B cell (primary cell): ENCODE measurements at regions not wholly inside any gene's neighbourhood (a gene's known extent, or its start where the extent isn't known, plus 50 kb on each side); places are given as distances from the start of the nearest gene placed in this dataset.

Experiments used
- ATAC-seq: fragments of 200-7000 bp; cut with Tn5 transposase; one replicate; pipeline ENCODE4 v1.10.0; 2021; ENCODE audit warnings: low read depth, mild to moderate bottlenecking, moderate number of reproducible peaks, moderate library complexity
- CTCF ChIA-PET: fragments of 350-600 bp; sonication (Branson Sonifier 250); formaldehyde crosslinking; loops from one replicate; lab custom pipeline; 2021; ENCODE audit warnings: antibody characterized with exemption, inconsistent platforms; lab: Charles Lee
- POLR2A ChIA-PET: fragments of 350-600 bp; sonication (Branson Sonifier 250); formaldehyde crosslinking; loops from one replicate; lab custom pipeline; 2021; ENCODE audit warnings: antibody characterized with exemption; lab: Charles Lee
- DNase-seq: peaks from one replicate; pipeline ENCODE4 v3.0.0; 2013
- H2AFZ ChIP-seq: 2 replicates; pipeline ENCODE4 v1.6.1; 2012; ENCODE audit warnings: mild to moderate bottlenecking, low read depth, low read length; ENCODE audit not compliant: insufficient read depth, poor library complexity, severe bottlenecking
- H3K27ac ChIP-seq, 2 donors: 1 replicate in 1 of 2; 2 replicates in 1 of 2; pipeline ENCODE4 v1.5.1; 2012 to 2013; ENCODE audit warnings: low read length in 2 of 2, mild to moderate bottlenecking in 2 of 2, moderate library complexity in 1 of 2
- H3K27me3 ChIP-seq, 4 experiments: fragments of 200-600 bp in 1 of 4; sonication (generic) in 1 of 4; replicated peaks in 1 of 4; 1 replicate in 2 of 4; 2 replicates in 2 of 4; pipeline versions ENCODE4 v1.6.1 to v1.7.0; 2013 to 2016; ENCODE audit warnings: low read length in 3 of 4, mild to moderate bottlenecking in 2 of 4, mixed read lengths in 1 of 4, moderate library complexity in 1 of 4; ENCODE audit not compliant: insufficient read depth in 4 of 4, control insufficient read depth in 3 of 4; ENCODE audit errors: control extremely low read depth in 1 of 4
- H3K36me3 ChIP-seq, 2 experiments: replicated peaks in 1 of 2; 1 replicate in 1 of 2; 2 replicates in 1 of 2; pipeline versions ENCODE4 v1.6.1 to v1.7.1; 2013; ENCODE audit warnings: low read length in 1 of 2; ENCODE audit not compliant: insufficient read depth in 2 of 2, control insufficient read depth in 1 of 2; ENCODE audit errors: control extremely low read depth in 1 of 2, extremely low read depth in 1 of 2
- H3K4me1 ChIP-seq, 2 donors: fragments of 200-600 bp in 1 of 2; sonication (generic) in 1 of 2; 1 replicate in 1 of 2; 2 replicates in 1 of 2; pipeline versions ENCODE4 v1.5.1 to v1.6.1; 2013 to 2017; ENCODE audit warnings: low read length in 2 of 2; ENCODE audit not compliant: control insufficient read depth in 2 of 2, insufficient read depth in 2 of 2
- H3K4me2 ChIP-seq: replicated peaks from 2 replicates; pipeline ENCODE3; 2012; ENCODE audit warnings: mild to moderate bottlenecking, low read depth, low read length; ENCODE audit not compliant: poor library complexity, severe bottlenecking
- H3K4me3 ChIP-seq, 5 experiments: fragments of 200-600 bp in 1 of 5; sonication (generic) in 1 of 5; 1 replicate in 3 of 5; 2 replicates in 2 of 5; pipeline versions ENCODE4 v1.5.1 to v1.7.0; 2011 to 2016; ENCODE audit warnings: low read length in 4 of 5, mild to moderate bottlenecking in 4 of 5, low read depth in 2 of 5, control low read depth in 1 of 5, moderate library complexity in 1 of 5; ENCODE audit not compliant: insufficient read depth in 1 of 5; ENCODE audit errors: control extremely low read depth in 1 of 5, extremely low read depth in 1 of 5
- H3K79me2 ChIP-seq: fragments of 200-600 bp; sonication (generic); one replicate; pipeline ENCODE4 v1.6.0; 2016; ENCODE audit warnings: low read length; ENCODE audit not compliant: control insufficient read depth, insufficient read depth
- H3K9ac ChIP-seq: fragments of 200-600 bp; sonication (generic); 2 replicates; pipeline ENCODE4 v1.6.1; 2017; ENCODE audit warnings: mild to moderate bottlenecking, low read length, moderate library complexity
- H3K9me3 ChIP-seq, 3 donors: one replicate each; pipeline versions ENCODE4 v1.6.1 to v1.7.1; 2013; ENCODE audit warnings: low read length in 2 of 3; ENCODE audit not compliant: control insufficient read depth in 2 of 3, insufficient read depth in 1 of 3; ENCODE audit errors: control extremely low read depth in 1 of 3
- H4K20me1 ChIP-seq: 2 replicates; pipeline ENCODE4 v1.6.0; 2012; ENCODE audit warnings: mild to moderate bottlenecking, low read length; ENCODE audit not compliant: insufficient read depth, control insufficient read depth, poor library complexity, severe bottlenecking
- H3K27ac Mint-ChIP-seq: one replicate; pipeline ENCODE4 v1.8.0; 2021; ENCODE audit warnings: mixed read lengths
- H3K27me3 Mint-ChIP-seq: one replicate; pipeline ENCODE4 v1.8.0; 2021; ENCODE audit warnings: mixed read lengths
- H3K4me1 Mint-ChIP-seq: one replicate; pipeline ENCODE4 v1.8.0; 2021; ENCODE audit warnings: mixed read lengths
- H3K4me3 Mint-ChIP-seq: one replicate; pipeline ENCODE4 v1.8.0; 2021; ENCODE audit warnings: mixed read lengths
- H3K9me3 Mint-ChIP-seq: one replicate; pipeline ENCODE4 v1.8.0; 2022; ENCODE audit warnings: mixed read lengths; ENCODE audit not compliant: insufficient read depth
- CTCF ChIP-seq: fragments of 200-600 bp; IDR thresholded peaks from one replicate; pipeline ENCODE4 v1.8.0; 2022; ENCODE audit warnings: antibody characterized with exemption, mild to moderate bottlenecking
- EZH2 ChIP-seq: IDR thresholded peaks from 2 replicates; pipeline ENCODE4 v1.6.1; 2012; ENCODE audit warnings: borderline replicate concordance, low read depth, mild to moderate bottlenecking, moderate library complexity, low read length; ENCODE audit not compliant: insufficient read depth, poor library complexity, severe bottlenecking
- WGBS: methylation state at CpG from one replicate; pipeline ENCODE4 v1.1.5; 2013; ENCODE audit warnings: missing lambda C conversion rate; ENCODE audit not compliant: insufficient coverage; 5-methylcytosine and 5-hydroxymethylcytosine counted together
- intact Hi-C: fragments of 100-400 bp; cut with micrococcal nuclease; formaldehyde crosslinking; loops from one replicate; pipeline ENCODE4 v1.10.0; 2022

GRCh38 chr7:17696422-17696821 is 243.9 kb downstream of the SNX13 start:
- no peak overlapping the region for H2AFZ ChIP-seq
- intact Hi-C loops = no loop called here
- ATAC-seq (no peak), DNase-seq (no peak)
- no peaks in the 10 kb centered on the region for H3K36me3 ChIP-seq
- Mint-ChIP-seq H3K4me1 (no peaks in the 10 kb centered on the region), H3K27ac (no peak overlapping the region), H3K9me3 (peaks cover 12% of the 10 kb centered on the region), H3K27me3 (peaks cover 7% of the 10 kb centered on the region), H3K4me3 (no peak overlapping the region)
- H3K27me3 ChIP-seq = no peaks in the 10 kb centered on the region
- no peaks in the 10 kb centered on the region for H3K4me1 ChIP-seq
- POLR2A ChIA-PET = no interaction called here
- peaks cover 2 to 26% (median 12%) of the 10 kb centered on the region in 3 donors for H3K9me3 ChIP-seq
- H3K4me3 ChIP-seq = no peak overlapping the region
- no peak overlapping the region for H3K27ac ChIP-seq
- H3K4me2 ChIP-seq = no peak overlapping the region
- no peak overlapping the region for H3K9ac ChIP-seq
- CTCF ChIA-PET = interaction anchor here (1.4 kb wide), 1 partner anchor 9 kb away, joined by 4 read pairs; no protein-coding TSS in a partner anchor
- WGBS = 99% methylated on average over 5 of the region's 6 CpGs
- H3K79me2 ChIP-seq = no peaks in the 10 kb centered on the region
- TF ChIP-seq EZH2 (no peak), CTCF (no peak)
- no peaks in the 10 kb centered on the region for H4K20me1 ChIP-seq

GRCh38 chr7:17697128-17697881 is 243.0 kb downstream of the SNX13 start:
- 97% methylated on average over 4 of the region's 4 CpGs for WGBS
- Histone ChIP-seq H3K4me1 (no peaks in the 10 kb centered on the region), H3K4me3 (no peak overlapping the region), H2AFZ (no peak overlapping the region), H3K4me2 (no peak overlapping the region), H3K9me3 (peaks cover 2 to 26% (median 10%) of the 10 kb centered on the region in 3 donors), H3K27me3 (no peaks in the 10 kb centered on the region), H3K27ac (no peak overlapping the region), H3K36me3 (no peaks in the 10 kb centered on the region), H3K79me2 (no peaks in the 10 kb centered on the region), H3K9ac (no peak overlapping the region), H4K20me1 (no peaks in the 10 kb centered on the region)
- CTCF ChIA-PET = no interaction called here
- peaks cover 7% of the 10 kb centered on the region for H3K27me3 Mint-ChIP-seq
- H3K4me3 Mint-ChIP-seq = no peak overlapping the region
- H3K9me3 Mint-ChIP-seq = peaks cover 12% of the 10 kb centered on the region
- ATAC-seq (no peak), DNase-seq (no peak)
- H3K27ac Mint-ChIP-seq = no peak overlapping the region
- no peaks in the 10 kb centered on the region for H3K4me1 Mint-ChIP-seq
- POLR2A ChIA-PET = no interaction called here
- intact Hi-C loops = no loop called here
- TF ChIP-seq CTCF (no peak), EZH2 (no peak)
